ENCODE measurements at regions not wholly inside any gene's neighbourhood (a gene's known extent, or its start where the extent isn't known, plus 50 kb on each side); places are given as distances from the start of the nearest gene placed in this dataset.

DNA sequence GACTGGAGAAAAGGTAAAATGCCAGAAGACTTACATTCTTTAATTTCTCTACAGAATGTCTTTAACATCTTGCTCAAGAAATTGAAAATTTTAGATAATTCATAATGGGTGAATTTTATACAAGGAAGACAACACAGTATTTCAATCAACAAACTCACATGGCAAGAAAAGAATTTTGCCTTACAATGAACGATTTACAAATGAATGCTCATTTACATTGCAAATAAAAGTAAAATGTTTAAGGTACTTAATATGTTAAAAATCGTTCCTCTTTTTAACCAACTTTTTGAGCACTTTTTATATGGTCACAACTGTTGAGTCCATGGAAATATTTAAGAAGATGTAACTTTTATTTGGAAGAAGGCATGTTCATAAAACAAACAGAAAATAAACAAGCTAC is 174.8 kb upstream of the UBE2E2 start:
- no peak for DNase-seq (ENCODE audit: low read depth)
- no peak overlapping the region for H3K4me3 ChIP-seq (ENCODE audit: low read depth, low read length)

- DNase-seq (ENCODE audit: low read depth): no peak
- H3K4me3 ChIP-seq (ENCODE audit: low read depth, low read length): no peak overlapping the region
Measured at GRCh38 chr3:23029001-23029400, 174.1 kb upstream of the UBE2E2 start.

- no peak for DNase-seq (ENCODE audit: low read depth)
- no peak overlapping the region for H3K4me3 ChIP-seq (ENCODE audit: low read depth, low read length)
Measured at GRCh38 chr3:23035927-23036640, 167.0 kb upstream of the UBE2E2 start.

DNA sequence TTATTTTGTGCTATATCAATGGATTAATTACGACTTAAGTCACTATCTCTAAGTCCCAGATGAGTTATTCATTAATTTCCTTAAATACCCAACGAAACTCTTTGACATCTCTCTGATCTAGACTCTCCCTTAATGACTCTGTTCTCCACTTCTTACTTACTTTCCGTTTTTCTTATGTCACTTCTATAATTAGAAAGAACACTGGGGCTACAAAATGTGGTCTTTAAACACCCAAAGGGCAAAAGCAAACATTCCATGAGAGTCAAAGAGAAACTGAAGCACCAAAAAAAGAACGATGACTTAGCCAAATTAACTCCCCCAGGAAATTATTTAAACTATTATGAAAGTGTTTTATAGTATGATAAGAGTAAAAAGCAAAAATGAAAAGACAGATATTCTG is 166.4 kb upstream of the UBE2E2 start:
- DNase-seq (ENCODE audit: low read depth): no peak
- no peak overlapping the region for H3K4me3 ChIP-seq (ENCODE audit: low read depth, low read length)

DNA sequence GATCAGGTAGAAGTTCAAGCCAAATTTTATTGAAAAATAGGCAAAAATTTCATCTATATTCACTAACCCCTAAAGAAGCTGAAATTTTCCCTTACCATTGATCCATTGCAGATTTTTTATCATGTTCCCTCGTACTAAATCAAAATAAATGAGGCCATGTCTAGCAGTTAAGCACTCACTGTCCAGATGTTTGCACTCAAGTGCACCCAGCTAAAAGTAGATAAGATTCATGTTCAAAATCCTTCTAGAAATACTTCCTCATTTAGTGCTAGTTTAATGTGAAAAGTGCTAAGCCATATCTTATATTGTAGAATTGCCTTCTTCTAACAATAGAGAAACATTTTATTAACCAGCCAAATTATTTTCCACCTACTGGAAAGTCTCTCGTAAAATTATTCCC is 164.7 kb upstream of the UBE2E2 start:
- H3K4me3 ChIP-seq (ENCODE audit: low read depth, low read length): no peak overlapping the region
- DNase-seq (ENCODE audit: low read depth): no peak

DNA sequence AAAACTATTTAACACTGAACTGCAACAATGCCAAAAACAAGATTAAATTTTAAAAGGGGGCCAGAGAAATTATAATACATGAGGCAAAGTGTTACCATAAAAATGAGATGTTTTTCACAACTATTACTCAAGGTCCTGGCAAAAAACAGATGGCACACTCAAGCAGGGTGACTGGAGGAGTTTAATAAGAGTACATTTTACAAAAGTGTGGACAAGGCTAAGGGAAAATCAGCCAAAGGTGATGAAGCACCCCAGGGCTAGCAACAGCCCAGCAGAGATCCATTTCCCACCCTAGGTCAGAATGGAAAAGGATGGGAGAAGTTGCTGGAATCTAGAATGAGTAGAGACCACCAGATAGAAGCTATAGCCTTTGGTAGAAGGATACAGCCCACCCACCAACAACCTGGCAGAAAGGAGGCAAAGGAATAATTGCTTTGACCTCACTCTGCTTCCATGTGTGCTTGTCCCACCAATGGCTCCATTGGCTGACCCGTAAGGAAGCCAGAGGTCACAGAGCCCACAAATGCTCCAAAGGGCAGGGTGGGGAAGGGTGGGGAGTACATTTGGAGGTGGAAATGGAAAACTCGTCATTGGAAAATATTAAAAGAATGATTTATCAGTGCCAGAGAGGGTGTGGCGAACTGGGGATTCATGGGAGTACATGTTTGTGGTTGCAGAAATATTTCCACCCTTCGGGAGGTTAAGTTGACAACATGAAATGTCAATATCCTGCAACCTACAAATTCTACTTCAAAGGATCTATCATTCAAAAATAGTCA is 161.0 kb upstream of the UBE2E2 start:
- H3K4me3 ChIP-seq (ENCODE audit: low read depth, low read length): no peak overlapping the region
- no peak for DNase-seq (ENCODE audit: low read depth)

DNA sequence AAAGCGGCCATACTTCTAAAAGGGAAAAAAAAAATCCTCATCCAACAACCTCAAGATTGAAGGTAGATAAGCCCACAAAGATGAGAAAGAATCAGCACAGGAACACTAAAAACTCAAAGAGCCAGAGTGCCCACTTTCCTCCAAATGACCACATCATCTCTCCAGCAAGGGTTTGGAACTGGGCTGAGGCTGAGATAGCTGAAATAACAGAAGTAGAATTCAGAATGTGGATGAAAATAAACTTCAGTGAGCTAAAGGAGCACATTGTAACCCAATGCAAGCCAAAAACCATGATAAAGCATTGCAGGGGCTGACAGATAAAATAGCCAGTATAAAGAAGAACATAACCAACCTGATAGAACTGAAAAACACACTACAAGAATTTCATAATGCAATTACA is 158.7 kb upstream of the UBE2E2 start:
- DNase-seq (ENCODE audit: low read depth): no peak
- no peak overlapping the region for H3K4me3 ChIP-seq (ENCODE audit: low read depth, low read length)

- H3K4me3 ChIP-seq (ENCODE audit: low read depth, low read length): no peak overlapping the region
- DNase-seq (ENCODE audit: low read depth): no peak
Measured at GRCh38 chr3:23046536-23046935, 156.6 kb upstream of the UBE2E2 start.

- H3K4me3 ChIP-seq (ENCODE audit: low read depth, low read length): no peak overlapping the region
- no peak for DNase-seq (ENCODE audit: low read depth)
Measured at GRCh38 chr3:23051240-23052140, 151.6 kb upstream of the UBE2E2 start.

DNA sequence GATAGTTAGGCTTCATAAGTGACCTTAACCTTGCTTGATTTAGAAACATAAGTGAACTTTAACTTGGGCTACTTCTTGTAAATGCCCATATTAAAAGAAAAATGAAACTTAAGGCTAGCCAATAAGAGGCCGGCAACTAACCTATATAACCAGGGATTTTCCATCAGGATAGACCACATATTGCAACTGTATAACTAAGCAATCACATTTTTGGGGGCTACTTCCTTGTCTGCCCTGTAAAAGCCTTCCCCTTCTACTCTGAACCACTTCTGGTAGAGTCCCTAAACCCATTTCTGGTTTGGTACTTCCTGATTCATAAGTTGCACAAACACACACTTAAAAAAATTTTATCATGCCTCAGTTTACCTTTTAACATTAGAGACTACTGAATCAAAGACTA is 150.9 kb upstream of the UBE2E2 start:
- no peak for DNase-seq (ENCODE audit: low read depth)
- no peak overlapping the region for H3K4me3 ChIP-seq (ENCODE audit: low read depth, low read length)

DNA sequence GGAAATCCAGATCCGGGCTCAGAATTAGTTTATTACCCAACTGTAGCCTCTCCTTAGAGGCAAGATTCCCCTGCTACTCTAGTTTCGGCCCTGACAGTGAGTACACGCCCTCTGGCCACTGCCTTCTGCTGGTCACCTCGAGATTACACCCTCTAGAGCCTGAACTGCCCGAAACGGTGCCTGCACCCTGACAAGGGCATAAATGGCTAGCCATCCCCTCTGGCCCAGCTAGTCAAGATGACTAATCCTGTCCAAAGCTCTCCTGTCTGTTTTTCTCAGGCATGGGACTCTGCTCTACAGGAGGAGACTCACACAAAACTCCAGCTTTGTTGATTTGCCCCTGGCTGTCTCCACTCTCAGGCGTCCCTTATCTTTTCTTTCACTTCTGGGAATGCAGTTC is 150.5 kb upstream of the UBE2E2 start:
- DNase-seq (ENCODE audit: low read depth): no peak
- no peak overlapping the region for H3K4me3 ChIP-seq (ENCODE audit: low read depth, low read length)

- no peak overlapping the region for H3K4me3 ChIP-seq (ENCODE audit: low read depth, low read length)
- DNase-seq (ENCODE audit: low read depth): peak; percentile 64
Measured at GRCh38 chr3:23055733-23056376, 147.3 kb upstream of the UBE2E2 start.

GRCh38 chr3:23062582-23062981 is 140.5 kb upstream of the UBE2E2 start:
- no peak overlapping the region for H3K4me3 ChIP-seq (ENCODE audit: low read depth, low read length)
- DNase-seq (ENCODE audit: low read depth): no peak

- H3K4me3 ChIP-seq (ENCODE audit: low read depth, low read length): no peak overlapping the region
- no peak for DNase-seq (ENCODE audit: low read depth)
Measured at GRCh38 chr3:23062982-23063381, 140.1 kb upstream of the UBE2E2 start.

DNA sequence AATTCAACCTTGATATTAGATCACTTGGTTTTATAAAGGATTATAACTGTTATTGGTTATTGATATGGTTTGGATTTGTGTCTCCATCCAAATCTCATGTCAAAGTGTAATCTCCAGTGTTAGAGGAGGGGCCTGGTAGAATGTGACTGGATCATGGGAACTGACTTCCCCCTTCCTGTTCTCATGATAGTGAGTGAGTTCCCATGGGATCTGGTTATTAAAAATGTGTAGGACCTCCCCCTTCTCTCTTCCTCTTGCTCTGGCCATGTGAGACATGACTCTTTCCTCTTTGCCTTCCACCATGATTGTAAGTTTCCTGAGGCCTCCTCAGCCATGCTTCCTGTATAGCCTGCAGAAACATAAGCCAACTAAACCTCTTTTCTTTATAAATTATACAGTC is 136.0 kb upstream of the UBE2E2 start:
- no peak for DNase-seq (ENCODE audit: low read depth)
- H3K4me3 ChIP-seq (ENCODE audit: low read depth, low read length): no peak overlapping the region

GRCh38 chr3:23068016-23068728 is 135.0 kb upstream of the UBE2E2 start:
- no peak for DNase-seq (ENCODE audit: low read depth)
- no peak overlapping the region for H3K4me3 ChIP-seq (ENCODE audit: low read depth, low read length)

- no peak for DNase-seq (ENCODE audit: low read depth)
- no peak overlapping the region for H3K4me3 ChIP-seq (ENCODE audit: low read depth, low read length)
Measured at GRCh38 chr3:23071296-23071695, 131.8 kb upstream of the UBE2E2 start.

DNA sequence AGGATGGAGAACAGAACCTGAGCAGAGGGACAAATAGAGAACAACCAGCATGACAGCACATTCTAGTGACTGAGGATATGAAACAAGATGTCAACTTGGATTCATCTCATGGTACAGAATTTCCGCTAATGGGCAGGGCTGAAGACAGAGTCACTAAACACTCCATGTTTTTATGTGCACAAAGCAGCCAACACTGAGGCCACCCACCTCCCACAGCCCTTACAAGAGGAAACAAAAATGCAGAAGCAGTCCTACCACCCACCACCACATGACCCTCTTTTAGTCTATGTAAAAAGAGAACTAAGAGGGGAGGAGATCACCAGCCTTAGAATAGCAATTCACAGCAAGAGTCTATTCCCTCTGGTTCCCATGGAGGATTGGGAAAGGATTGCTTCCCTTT is 131.4 kb upstream of the UBE2E2 start:
- no peak overlapping the region for H3K4me3 ChIP-seq (ENCODE audit: low read depth, low read length)
- DNase-seq (ENCODE audit: low read depth): no peak

DNA sequence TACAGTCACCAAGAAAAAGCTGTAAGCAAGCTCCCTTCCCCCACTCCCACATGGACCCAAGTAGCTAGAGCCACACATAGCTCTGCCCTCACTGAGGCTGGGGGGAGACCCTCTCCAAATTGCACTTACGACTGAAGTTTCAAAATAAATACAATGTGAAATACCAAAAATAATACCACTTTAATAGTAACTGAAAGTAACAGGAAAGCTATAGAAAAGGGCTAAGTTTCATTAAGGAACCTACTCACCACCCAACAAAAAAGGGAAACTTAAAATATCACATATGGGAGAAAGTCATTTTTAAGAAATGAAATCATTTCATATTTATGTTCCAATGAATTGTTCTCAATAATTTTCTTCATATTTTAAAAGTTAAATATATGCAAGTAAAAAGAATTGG is 130.4 kb upstream of the UBE2E2 start:
- no peak for DNase-seq (ENCODE audit: low read depth)
- H3K4me3 ChIP-seq (ENCODE audit: low read depth, low read length): no peak overlapping the region

Measured in skeletal muscle cell (primary cell).